K562 (cell line): ENCODE measurements at regions not wholly inside any gene's neighbourhood (a gene's known extent, or its start where the extent isn't known, plus 50 kb on each side); places are given as distances from the start of the nearest gene placed in this dataset.

Experiments used
- ATAC-seq: fragments of 200-7000 bp; cut with Tn5 transposase; 3 replicates; pipeline ENCODE4 v1.9.1; 2020; ENCODE audit warnings: moderate library complexity
- BruUV-seq: library from RNA; stranded (reverse); fragments of 400-500 nt; replicated peaks from 2 replicates; lab custom pipeline; 2021; lab: Mats Ljungman, UMichigan
- CTCF ChIA-PET: fragments of 300-600 bp; formaldehyde crosslinking; extraction: SDS; loops from one replicate; lab custom pipeline; 2021; ENCODE audit warnings: low intra/inter-chr PET ratio; lab: Yijun Ruan, JAX
- POLR2A ChIA-PET: fragments of 300-600, 350-650 bp; sonication (Branson Sonifier 250); formaldehyde crosslinking; extraction: SDS; loops from one replicate; lab custom pipeline; 2021; ENCODE audit warnings: antibody characterized with exemption, inconsistent platforms; lab: Yijun Ruan, JAX
- DNase-seq, 4 experiments: peaks; one replicate each; pipeline versions ENCODE4 v3.0.0 to v3.0.0-alpha.2; 2011 to 2018; ENCODE audit warnings: low spot score in 3 of 4, mixed read lengths in 3 of 4; ENCODE audit errors: extremely low read depth in 1 of 4
- FAIRE-seq: peaks from 2 replicates; lab custom pipeline; 2011; peaks lifted over from hg19 to GRCh38; lab: Jason Lieb, UNC
- H2AFZ ChIP-seq: 2 replicates; pipeline ENCODE4 v1.6.0; 2011; ENCODE audit warnings: low read depth, low read length, control low read depth, inconsistent platforms
- H3K27ac ChIP-seq: fragments of 200-600 bp; 3 replicates; pipeline ENCODE4 v1.8.0; 2011; ENCODE audit warnings: low read depth, mild to moderate bottlenecking, control low read depth, inconsistent platforms, low read length, moderate library complexity, mixed read lengths; ENCODE audit errors: extremely low read depth
- H3K27me3 ChIP-seq, 2 experiments: fragments of 300-600 bp in 1 of 2; 2 replicates in 1 of 2; 3 replicates in 1 of 2; pipeline versions ENCODE4 v1.6.0 to v1.8.0; 2011; ENCODE audit warnings: inconsistent platforms in 2 of 2, low read length in 2 of 2, mild to moderate bottlenecking in 1 of 2, mixed read lengths in 1 of 2, moderate library complexity in 1 of 2; ENCODE audit not compliant: control insufficient read depth in 2 of 2, insufficient read depth in 2 of 2
- H3K36me3 ChIP-seq: fragments of 300-600 bp; 3 replicates; pipeline ENCODE4 v1.8.0; 2011; ENCODE audit warnings: mild to moderate bottlenecking, low read length, inconsistent platforms; ENCODE audit not compliant: control insufficient read depth, insufficient read depth
- H3K4me1 ChIP-seq, 2 experiments: fragments of 200-600 bp in 1 of 2; replicated peaks in 1 of 2; 2 replicates in 1 of 2; 3 replicates in 1 of 2; pipeline versions ENCODE4 v1.5.1 to v1.8.0; 2011; ENCODE audit warnings: inconsistent platforms in 2 of 2, low read length in 2 of 2, mild to moderate bottlenecking in 1 of 2, mixed read lengths in 1 of 2, moderate library complexity in 1 of 2; ENCODE audit not compliant: control insufficient read depth in 2 of 2, insufficient read depth in 2 of 2
- H3K4me2 ChIP-seq: 2 replicates; pipeline ENCODE4 v1.6.1; 2011; ENCODE audit warnings: low read length, control low read depth, inconsistent platforms, mixed read lengths; ENCODE audit not compliant: insufficient read depth
- H3K4me3 ChIP-seq: fragments of 200-600 bp; sonication (generic), shearing (Covaris generic); 2 replicates; pipeline ENCODE4 v1.5.1; 2016; ENCODE audit warnings: control low read depth, inconsistent platforms
- H3K79me2 ChIP-seq: fragments of 200-600 bp; 3 replicates; pipeline ENCODE4 v1.8.0; 2011; ENCODE audit warnings: low read length, inconsistent platforms; ENCODE audit not compliant: control insufficient read depth, insufficient read depth
- H3K9ac ChIP-seq, 2 experiments: 2 replicates each; pipeline versions ENCODE4 v1.6.0 to v1.6.1; 2011; ENCODE audit warnings: low read depth in 2 of 2, low read length in 2 of 2, control low read depth in 1 of 2, inconsistent platforms in 1 of 2, mild to moderate bottlenecking in 1 of 2, mixed read lengths in 1 of 2; ENCODE audit not compliant: insufficient read depth in 1 of 2
- H3K9me1 ChIP-seq: one replicate; pipeline ENCODE4 v1.6.0; 2011; ENCODE audit warnings: inconsistent platforms, mild to moderate bottlenecking, low read length, moderate library complexity; ENCODE audit not compliant: control insufficient read depth, insufficient read depth
- H3K9me3 ChIP-seq: replicated peaks from 2 replicates; pipeline ENCODE4 v1.5.1; 2011; ENCODE audit warnings: low read depth, low read length, inconsistent platforms; ENCODE audit not compliant: control insufficient read depth, insufficient read depth
- H4K20me1 ChIP-seq: replicated peaks from 2 replicates; pipeline ENCODE4 v1.6.1; 2011; ENCODE audit warnings: low read length, inconsistent platforms, mixed read lengths; ENCODE audit not compliant: control insufficient read depth, insufficient read depth
- ASH1L ChIP-seq: fragments of 450-650 bp; IDR thresholded peaks from 2 replicates; pipeline ENCODE4 v1.6.1; 2018; ENCODE audit warnings: borderline replicate concordance, mild to moderate bottlenecking, low read depth; ENCODE audit not compliant: partially characterized antibody
- ETV6 ChIP-seq, 3 experiments: fragments of 150-350 bp in 1 of 3; sonication (generic) in 1 of 3; formaldehyde crosslinking in 1 of 3; IDR thresholded peaks; 2 replicates each; pipeline versions ENCODE4 v1.6.1 to v1.8.0; 2014 to 2022; ENCODE audit warnings: borderline replicate concordance in 2 of 3, low read depth in 2 of 3, antibody characterized with exemption in 1 of 3, low read length in 1 of 3, mild to moderate bottlenecking in 1 of 3, missing genetic modification reagents in 1 of 3
- HIVEP1 ChIP-seq: fragments of 250-450 bp; sonication (Bioruptor Pico); IDR thresholded peaks from 2 replicates; pipeline ENCODE4 v1.4.0; 2020; ENCODE audit warnings: mild to moderate bottlenecking
- HMGN3 ChIP-seq: IDR thresholded peaks from 2 replicates; pipeline ENCODE4 v1.6.1; 2011; ENCODE audit warnings: borderline replicate concordance, low read depth, mild to moderate bottlenecking, mixed read lengths, low read length; ENCODE audit not compliant: insufficient read length; ENCODE audit errors: extremely low read depth
- LEF1 ChIP-seq: fragments of 450-650 bp; IDR thresholded peaks from 2 replicates; pipeline ENCODE4 v1.6.1; 2016; ENCODE audit warnings: mild to moderate bottlenecking
- MYBL2 ChIP-seq, 2 experiments: fragments of 450-650 bp in 1 of 2; sonication (generic) in 1 of 2; formaldehyde crosslinking in 1 of 2; IDR thresholded peaks; 2 replicates each; pipeline versions ENCODE4 v1.6.1 to v1.8.1; 2017 to 2022; ENCODE audit warnings: borderline replicate concordance in 1 of 2, inconsistent platforms in 1 of 2, low read depth in 1 of 2, mild to moderate bottlenecking in 1 of 2, missing genetic modification reagents in 1 of 2, moderate library complexity in 1 of 2
- RBM17 ChIP-seq: fragments of 200-400 bp; formaldehyde crosslinking; IDR thresholded peaks from 2 replicates; pipeline ENCODE4 v1.6.1; 2017; ENCODE audit warnings: low read depth, mild to moderate bottlenecking, low read length, borderline replicate concordance
- ZNF778 ChIP-seq: fragments of 450-650 bp; formaldehyde crosslinking; IDR thresholded peaks from 2 replicates; pipeline ENCODE4 v1.4.0; 2020; ENCODE audit warnings: mild to moderate bottlenecking, moderate library complexity
- WGBS: fragments of 100-300 bp; shearing (Covaris generic); methylation state at CpG from one replicate; pipeline ENCODE4 v1.1.6; 2016; ENCODE audit warnings: low coverage, mixed read lengths; ENCODE audit not compliant: insufficient coverage; ENCODE audit errors: missing lambda C conversion rate; 5-methylcytosine and 5-hydroxymethylcytosine counted together
- in situ Hi-C: fragments of 300-500 bp; cut with MboI; formaldehyde crosslinking; loops from 4 replicates; pipeline ENCODE4 v1.15.0; 2018; ENCODE audit warnings: inconsistent platforms, mixed read lengths
- intact Hi-C: fragments of 100-400 bp; cut with micrococcal nuclease; formaldehyde crosslinking; loops from 2 replicates; pipeline ENCODE4 v1.14.2; 2022
- TF ChIP-seq, protein P1 (sequence below): sonication (generic); formaldehyde crosslinking; IDR thresholded peaks from 2 replicates; pipeline ENCODE4 v1.8.0; 2022; ENCODE audit warnings: mild to moderate bottlenecking, missing genetic modification reagents, borderline replicate concordance

DNA sequence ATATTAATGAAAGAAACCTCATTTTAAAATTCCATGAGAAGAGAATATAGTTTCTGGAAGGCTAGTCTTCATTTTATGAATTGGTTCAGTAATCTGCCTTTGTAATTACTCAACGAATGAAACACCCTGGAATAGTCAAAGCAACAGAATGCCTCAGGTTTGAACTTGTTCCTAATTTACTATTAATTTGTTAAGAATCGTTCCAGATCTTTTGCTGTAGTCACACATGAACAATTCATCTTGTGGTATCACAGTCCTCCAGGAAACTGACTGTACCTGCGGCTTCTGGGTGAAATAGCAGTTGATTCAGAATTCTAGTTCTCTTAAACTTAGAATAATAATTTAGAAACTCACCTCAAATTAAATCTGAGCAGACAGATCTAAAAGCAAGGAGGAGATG, 282.7 kb upstream of the MAP2 start:
- Histone ChIP-seq H3K4me3 (no peak overlapping the region), H3K4me2 (no peak overlapping the region), H3K27me3 (no peaks in the 10 kb centered on the region), H3K4me1 (no peaks in the 10 kb centered on the region), H2AFZ (no peak overlapping the region), H3K9ac (no peak overlapping the region), H3K79me2 (no peaks in the 10 kb centered on the region), H3K9me3 (no peaks in the 10 kb centered on the region), H3K9me1 (no peaks in the 10 kb centered on the region), H3K36me3 (no peaks in the 10 kb centered on the region), H3K27ac (no peak overlapping the region), H4K20me1 (no peaks in the 10 kb centered on the region)
- WGBS: 0% methylated on average over 3 of the region's 3 CpGs
- DNase-seq (no peak), FAIRE-seq (no peak), ATAC-seq (no peak)
- in situ Hi-C loops (no loop called here), intact Hi-C loops (no loop called here)
- ChIA-PET POLR2A (no interaction called here), CTCF (no interaction called here)
- no TSS peak for BruUV-seq
- TF ChIP-seq, protein P1, sequence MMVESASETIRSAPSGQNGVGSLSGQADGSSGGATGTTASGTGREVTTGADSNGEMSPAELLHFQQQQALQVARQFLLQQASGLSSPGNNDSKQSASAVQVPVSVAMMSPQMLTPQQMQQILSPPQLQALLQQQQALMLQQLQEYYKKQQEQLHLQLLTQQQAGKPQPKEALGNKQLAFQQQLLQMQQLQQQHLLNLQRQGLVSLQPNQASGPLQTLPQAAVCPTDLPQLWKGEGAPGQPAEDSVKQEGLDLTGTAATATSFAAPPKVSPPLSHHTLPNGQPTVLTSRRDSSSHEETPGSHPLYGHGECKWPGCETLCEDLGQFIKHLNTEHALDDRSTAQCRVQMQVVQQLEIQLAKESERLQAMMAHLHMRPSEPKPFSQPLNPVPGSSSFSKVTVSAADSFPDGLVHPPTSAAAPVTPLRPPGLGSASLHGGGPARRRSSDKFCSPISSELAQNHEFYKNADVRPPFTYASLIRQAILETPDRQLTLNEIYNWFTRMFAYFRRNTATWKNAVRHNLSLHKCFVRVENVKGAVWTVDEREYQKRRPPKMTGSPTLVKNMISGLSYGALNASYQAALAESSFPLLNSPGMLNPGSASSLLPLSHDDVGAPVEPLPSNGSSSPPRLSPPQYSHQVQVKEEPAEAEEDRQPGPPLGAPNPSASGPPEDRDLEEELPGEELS (CRISPR knock-in tag): no peak
- TF ChIP-seq ETV6 (IDR thresholded peaks at IDR 0.05; ENCODE audit: borderline replicate concordance in 1 of 2, low read depth in 2 of 2, low read length in 1 of 2) (no peak), ETV6 (CRISPR knock-in tag; IDR thresholded peaks at IDR 0.05; ENCODE audit: borderline replicate concordance) (no peak), ASH1L (no peak), ZNF778 (no peak), HMGN3 (no peak), RBM17 (no peak), MYBL2 (IDR thresholded peaks at IDR 0.05; ENCODE audit: low read depth) (no peak), MYBL2 (CRISPR knock-in tag; IDR thresholded peaks at IDR 0.05; ENCODE audit: borderline replicate concordance) (no peak), HIVEP1 (CRISPR knock-in tag) (no peak), LEF1 (no peak)
